HG03139 (cell line): ENCODE measurements at regions not wholly inside any gene's neighbourhood (a gene's known extent, or its start where the extent isn't known, plus 50 kb on each side); places are given as distances from the start of the nearest gene placed in this dataset.
"Not testable (repeated sequence)": the region's sequence is repeated elsewhere in the genome, so short reads cannot be mapped to it uniquely, and the experiment has no call there.

Source experiments
- ATAC-seq: cut with Tn5 transposase; IDR thresholded peaks from one replicate; pipeline ENCODE4 v1.9.1; 2021; ENCODE audit not compliant: unreplicated experiment

GRCh38 chr21:17682924-17683323 is 70.2 kb upstream of the BTG3 start:
- no peak for ATAC-seq

GRCh38 chr21:17679002-17679600 is 66.4 kb upstream of the BTG3 start:
- ATAC-seq = peak; percentile 83

- not testable (repeated sequence) for ATAC-seq
Observed at GRCh38 chr21:17676930-17677329, 64.2 kb upstream of the BTG3 start.

GRCh38 chr21:17674106-17674505 is 61.4 kb upstream of the BTG3 start:
- no peak for ATAC-seq

GRCh38 chr21:17673261-17674020 is 60.7 kb upstream of the BTG3 start:
- ATAC-seq = no peak

- ATAC-seq = no peak
Observed at GRCh38 chr21:17671733-17672132, 59.0 kb upstream of the BTG3 start.

GRCh38 chr21:17668479-17669140 is 55.9 kb upstream of the BTG3 start:
- no peak for ATAC-seq

- no peak for ATAC-seq
Observed at GRCh38 chr21:17667256-17667655, 54.6 kb upstream of the BTG3 start.
